H9 (cell line): ENCODE measurements at regions not wholly inside any gene's neighbourhood (a gene's known extent, or its start where the extent isn't known, plus 50 kb on each side); places are given as distances from the start of the nearest gene placed in this dataset.

Experiments
- DNase-seq: peaks from one replicate; pipeline ENCODE4 v3.0.0-alpha.2; 2017
- H2AFZ ChIP-seq: one replicate; pipeline ENCODE4 v1.6.1; 2013; ENCODE audit warnings: mild to moderate bottlenecking, low read length, control low read depth, moderate library complexity
- H2AK5ac ChIP-seq: 2 replicates; pipeline ENCODE4 v1.6.1; 2013; ENCODE audit warnings: low read length, control low read depth, mixed read lengths; ENCODE audit not compliant: insufficient read length
- H2BK120ac ChIP-seq: one replicate; pipeline ENCODE4 v1.6.1; 2013; ENCODE audit warnings: low read depth, mild to moderate bottlenecking, low read length, control low read depth, inconsistent platforms; ENCODE audit not compliant: poor library complexity, severe bottlenecking
- H2BK12ac ChIP-seq: 2 replicates; pipeline ENCODE4 v1.6.1; 2013; ENCODE audit warnings: low read length, control low read depth, mixed read lengths, low read depth; ENCODE audit not compliant: insufficient read length
- H2BK15ac ChIP-seq: 2 replicates; pipeline ENCODE4 v1.6.1; 2013; ENCODE audit warnings: low read depth, low read length, control low read depth
- H2BK20ac ChIP-seq: one replicate; pipeline ENCODE4 v1.6.1; 2013; ENCODE audit warnings: low read depth, mild to moderate bottlenecking, low read length, control low read depth, inconsistent platforms; ENCODE audit not compliant: poor library complexity, severe bottlenecking
- H2BK5ac ChIP-seq: 2 replicates; pipeline ENCODE4 v1.6.1; 2013; ENCODE audit warnings: low read length, control low read depth, mixed read lengths; ENCODE audit not compliant: insufficient read length
- H3K14ac ChIP-seq: 2 replicates; pipeline ENCODE4 v1.6.1; 2013; ENCODE audit warnings: low read length, control low read depth; ENCODE audit not compliant: insufficient read depth
- H3K18ac ChIP-seq: 2 replicates; pipeline ENCODE4 v1.6.1; 2013; ENCODE audit warnings: low read depth, mild to moderate bottlenecking, mixed read lengths, low read length, control low read depth; ENCODE audit not compliant: insufficient read length
- H3K23ac ChIP-seq: 2 replicates; pipeline ENCODE4 v1.6.1; 2013; ENCODE audit warnings: low read length, control low read depth, mixed read lengths, low read depth; ENCODE audit not compliant: insufficient read length
- H3K23me2 ChIP-seq: 2 replicates; pipeline ENCODE4 v1.6.1; 2013; ENCODE audit warnings: low read depth, mild to moderate bottlenecking, mixed read lengths, low read length, control low read depth; ENCODE audit not compliant: insufficient read length, poor library complexity, severe bottlenecking
- H3K27ac ChIP-seq: 2 replicates; pipeline ENCODE4 v1.5.1; 2013; ENCODE audit warnings: low read length, control low read depth, mixed read lengths, low read depth; ENCODE audit not compliant: insufficient read length
- H3K27me3 ChIP-seq: 2 replicates; pipeline ENCODE4 v1.6.1; 2013; ENCODE audit warnings: low read length, control low read depth, inconsistent platforms; ENCODE audit not compliant: insufficient read depth
- H3K4ac ChIP-seq: 2 replicates; pipeline ENCODE4 v1.6.1; 2013; ENCODE audit warnings: low read depth, mild to moderate bottlenecking, control low read depth, inconsistent platforms, low read length, moderate library complexity
- H3K4me1 ChIP-seq: 2 replicates; pipeline ENCODE4 v1.6.1; 2013; ENCODE audit warnings: low read length, control low read depth, inconsistent platforms; ENCODE audit not compliant: insufficient read depth
- H3K4me2 ChIP-seq: 2 replicates; pipeline ENCODE4 v1.6.1; 2013; ENCODE audit warnings: low read length, control low read depth, mixed read lengths; ENCODE audit not compliant: insufficient read length, insufficient read depth
- H3K56ac ChIP-seq: 2 replicates; pipeline ENCODE4 v1.6.1; 2013; ENCODE audit warnings: low read depth, mild to moderate bottlenecking, mixed read lengths, low read length, control low read depth; ENCODE audit not compliant: insufficient read length
- H3K79me1 ChIP-seq: 2 replicates; pipeline ENCODE4 v1.6.1; 2013; ENCODE audit warnings: low read depth, mild to moderate bottlenecking, moderate library complexity, low read length, control low read depth, inconsistent platforms; ENCODE audit not compliant: insufficient read depth, poor library complexity, severe bottlenecking
- H3K79me2 ChIP-seq: 2 replicates; pipeline ENCODE4 v1.6.1; 2013; ENCODE audit warnings: low read length, control low read depth, inconsistent platforms; ENCODE audit not compliant: insufficient read depth
- H3K9ac ChIP-seq: 2 replicates; pipeline ENCODE4 v1.6.1; 2013; ENCODE audit warnings: low read length, control low read depth, mixed read lengths; ENCODE audit not compliant: insufficient read length; ENCODE audit errors: extremely low read depth
- H3K9me3 ChIP-seq: one replicate; pipeline ENCODE4 v1.6.1; 2013; ENCODE audit warnings: low read depth, low read length, inconsistent platforms; ENCODE audit not compliant: control insufficient read depth
- H3T11ph ChIP-seq: one replicate; pipeline ENCODE4 v1.6.1; 2013; ENCODE audit warnings: mild to moderate bottlenecking, low read length, control low read depth, inconsistent platforms
- H4K20me1 ChIP-seq: one replicate; pipeline ENCODE4 v1.6.1; 2013; ENCODE audit not compliant: control insufficient read depth, insufficient read length, insufficient read depth
- H4K5ac ChIP-seq: 2 replicates; pipeline ENCODE4 v1.6.1; 2013; ENCODE audit warnings: low read depth, mild to moderate bottlenecking, mixed read lengths, low read length, control low read depth; ENCODE audit not compliant: insufficient read length
- H4K8ac ChIP-seq: replicated peaks from 2 replicates; pipeline ENCODE4 v1.6.1; 2013; ENCODE audit warnings: low read length, control low read depth, mixed read lengths, low read depth; ENCODE audit not compliant: insufficient read length
- H4K91ac ChIP-seq: 2 replicates; pipeline ENCODE4 v1.6.1; 2013; ENCODE audit warnings: low read depth, mild to moderate bottlenecking, moderate library complexity, mixed read lengths, low read length, control low read depth; ENCODE audit not compliant: insufficient read length
- H3K27ac Mint-ChIP-seq, 3 experiments: 2 replicates in 2 of 3; 3 replicates in 1 of 3; pipeline ENCODE4 v1.8.0; 2020 to 2021; ENCODE audit warnings: mixed read lengths in 3 of 3, mild to moderate bottlenecking in 1 of 3, moderate library complexity in 1 of 3
- H3K27me3 Mint-ChIP-seq: 2 replicates; pipeline ENCODE4 v1.8.0; 2021; ENCODE audit warnings: low read depth, mild to moderate bottlenecking, moderate library complexity, mixed read lengths
- H3K36me3 Mint-ChIP-seq, 3 experiments: 2 replicates in 2 of 3; 3 replicates in 1 of 3; pipeline ENCODE4 v1.8.0; 2020 to 2021; ENCODE audit warnings: low read depth in 3 of 3, mixed read lengths in 3 of 3; ENCODE audit not compliant: insufficient read depth in 1 of 3
- H3K4me1 Mint-ChIP-seq, 2 experiments: 2 replicates each; pipeline ENCODE4 v1.8.0; 2020; ENCODE audit warnings: mixed read lengths in 2 of 2
- H3K4me3 Mint-ChIP-seq, 2 experiments: 2 replicates in 1 of 2; 3 replicates in 1 of 2; pipeline ENCODE4 v1.8.0; 2020 to 2021; ENCODE audit warnings: mild to moderate bottlenecking in 2 of 2, mixed read lengths in 2 of 2, moderate library complexity in 1 of 2
- H3K9me3 Mint-ChIP-seq, 2 experiments: 2 replicates in 1 of 2; 3 replicates in 1 of 2; pipeline ENCODE4 v1.8.0; 2020; ENCODE audit warnings: mild to moderate bottlenecking in 2 of 2, mixed read lengths in 2 of 2, moderate library complexity in 1 of 2
- WGBS: extraction: QIAGEN DNeasy Blood & Tissue Kit; methylation state at CpG from one replicate; pipeline ENCODE4 v1.1.7; 2013; ENCODE audit warnings: missing lambda C conversion rate, low lambda C conversion rate, mixed read lengths; ENCODE audit not compliant: insufficient read length; ENCODE audit errors: extremely low coverage; 5-methylcytosine and 5-hydroxymethylcytosine counted together
- TF ChIP-seq, protein P1 (sequence below): fragments of 200-600 bp; sonication (generic); conservative IDR thresholded peaks from 3 replicates; pipeline ENCODE4 v1.8.0; 2021; ENCODE audit warnings: antibody characterized with exemption, mild to moderate bottlenecking

DNA sequence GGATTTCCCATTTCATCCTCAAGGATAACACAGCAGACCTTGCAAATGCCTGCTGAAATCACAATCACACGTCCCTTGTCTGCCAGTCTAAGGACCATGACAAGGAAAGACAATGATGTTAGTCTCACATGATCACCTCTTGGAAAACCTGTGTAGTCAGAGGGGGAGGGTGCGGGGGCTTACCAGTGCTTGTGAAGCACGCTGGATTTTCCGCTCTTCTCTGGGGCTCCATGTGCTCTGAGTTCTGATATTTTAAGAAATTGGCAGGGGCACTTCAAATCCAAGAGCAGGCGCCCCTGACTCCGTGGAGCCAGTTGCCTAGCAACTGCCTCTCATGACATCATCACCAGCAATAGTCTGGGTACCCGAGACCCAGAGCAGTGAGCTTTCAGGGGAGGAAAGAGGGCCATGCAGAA lies 200.9 kb upstream of the C14orf180 start:
- WGBS, result no CpG with 5 or more reads among the region's 7 CpGs
- H3K36me3 Mint-ChIP-seq, result peaks cover 0 to 8% (median 2%) of the 10 kb centered on the region in 3 experiments; a peak in 2 of 7 replicates

More for the DNA sequence above, 200.9 kb upstream of the C14orf180 start:
- Histone ChIP-seq H2AK5ac (no peak overlapping the region), H3K9me3 (no peaks in the 10 kb centered on the region), H3K23me2 (no peaks in the 10 kb centered on the region), H4K20me1 (no peaks in the 10 kb centered on the region), H3K4me1 (no peaks in the 10 kb centered on the region), H3K4me2 (no peak overlapping the region), H4K8ac (no peak overlapping the region), H3K79me1 (no peaks in the 10 kb centered on the region), H2AFZ (no peak overlapping the region), H2BK120ac (no peak overlapping the region), H4K91ac (no peak overlapping the region), H3K56ac (no peak overlapping the region), H3K27me3 (no peaks in the 10 kb centered on the region), H2BK12ac (no peak overlapping the region), H3K14ac (no peak overlapping the region), H2BK5ac (no peak overlapping the region), H3K9ac (no peak overlapping the region), H3T11ph (no peak overlapping the region), H3K27ac (no peak overlapping the region), H2BK20ac (no peak overlapping the region), H3K18ac (no peak overlapping the region), H3K79me2 (no peaks in the 10 kb centered on the region), H4K5ac (no peak overlapping the region), H2BK15ac (no peak overlapping the region), H3K23ac (no peak overlapping the region), H3K4ac (no peak overlapping the region)
- H3K4me3 Mint-ChIP-seq, result no peak overlapping the region; a peak in 1 of 5 replicates
- H3K27me3 Mint-ChIP-seq, result peaks cover 24% of the 10 kb centered on the region
- TF ChIP-seq, protein P1, sequence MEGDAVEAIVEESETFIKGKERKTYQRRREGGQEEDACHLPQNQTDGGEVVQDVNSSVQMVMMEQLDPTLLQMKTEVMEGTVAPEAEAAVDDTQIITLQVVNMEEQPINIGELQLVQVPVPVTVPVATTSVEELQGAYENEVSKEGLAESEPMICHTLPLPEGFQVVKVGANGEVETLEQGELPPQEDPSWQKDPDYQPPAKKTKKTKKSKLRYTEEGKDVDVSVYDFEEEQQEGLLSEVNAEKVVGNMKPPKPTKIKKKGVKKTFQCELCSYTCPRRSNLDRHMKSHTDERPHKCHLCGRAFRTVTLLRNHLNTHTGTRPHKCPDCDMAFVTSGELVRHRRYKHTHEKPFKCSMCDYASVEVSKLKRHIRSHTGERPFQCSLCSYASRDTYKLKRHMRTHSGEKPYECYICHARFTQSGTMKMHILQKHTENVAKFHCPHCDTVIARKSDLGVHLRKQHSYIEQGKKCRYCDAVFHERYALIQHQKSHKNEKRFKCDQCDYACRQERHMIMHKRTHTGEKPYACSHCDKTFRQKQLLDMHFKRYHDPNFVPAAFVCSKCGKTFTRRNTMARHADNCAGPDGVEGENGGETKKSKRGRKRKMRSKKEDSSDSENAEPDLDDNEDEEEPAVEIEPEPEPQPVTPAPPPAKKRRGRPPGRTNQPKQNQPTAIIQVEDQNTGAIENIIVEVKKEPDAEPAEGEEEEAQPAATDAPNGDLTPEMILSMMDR, result no peak
- H3K9me3 Mint-ChIP-seq, result peaks cover 8 to 14% of the 10 kb centered on the region in 2 experiments; a peak in 4 of 5 replicates
- DNase-seq, result no peak
- peaks cover 0 to 7% of the 10 kb centered on the region in 2 experiments; a peak in 2 of 4 replicates for H3K4me1 Mint-ChIP-seq
- H3K27ac Mint-ChIP-seq, result no peak overlapping the region
